Heart right ventricle (tissue), 16 donors: ENCODE measurements at regions not wholly inside any gene's neighbourhood (a gene's known extent, or its start where the extent isn't known, plus 50 kb on each side); places are given as distances from the start of the nearest gene placed in this dataset.

Experiments used
- ATAC-seq, 8 donors: fragments of 200-7000 bp; cut with Tn5 transposase; one replicate each; pipeline ENCODE4 v1.9.1; 2020; ENCODE audit warnings: mild to moderate bottlenecking in 8 of 8, moderate library complexity in 8 of 8, moderate number of reproducible peaks in 1 of 8
- DNase-seq, 2 donors: peaks; one replicate each; pipeline ENCODE4 v3.0.0-alpha.2; 2020
- H3K27ac ChIP-seq, 10 donors: fragments of 200-600 bp; sonication (generic) in 2 of 10; one replicate each; pipeline versions ENCODE4 v1.5.0 to v1.8.0; 2020 to 2022; ENCODE audit warnings: mild to moderate bottlenecking in 3 of 10
- H3K27me3 ChIP-seq, 7 donors: fragments of 200-600 bp; one replicate each; pipeline ENCODE4 v1.8.0; 2021 to 2022; ENCODE audit warnings: mild to moderate bottlenecking in 2 of 7
- H3K36me3 ChIP-seq, 9 donors: fragments of 200-600 bp; sonication (generic) in 1 of 9; one replicate each; pipeline versions ENCODE4 v1.5.0 to v1.8.0; 2020 to 2022; ENCODE audit warnings: mild to moderate bottlenecking in 2 of 9
- H3K4me1 ChIP-seq, 9 donors: fragments of 200-600 bp; sonication (generic) in 1 of 9; one replicate each; pipeline versions ENCODE4 v1.5.0 to v1.8.0; 2020 to 2022; ENCODE audit warnings: mild to moderate bottlenecking in 4 of 9
- H3K4me3 ChIP-seq, 10 donors: fragments of 200-600 bp; sonication (generic) in 2 of 10; one replicate each; pipeline versions ENCODE4 v1.5.0 to v1.8.0; 2020 to 2022; ENCODE audit warnings: mild to moderate bottlenecking in 7 of 10, moderate library complexity in 2 of 10
- H3K9me3 ChIP-seq, 11 donors: fragments of 200-600 bp in 10 of 11; sonication (generic) in 2 of 11; one replicate each; pipeline versions ENCODE4 v1.5.0 to v1.8.0; 2013 to 2022; ENCODE audit warnings: mild to moderate bottlenecking in 2 of 11, control low read depth in 1 of 11, moderate library complexity in 1 of 11
- WGBS, 2 donors: extraction: QIAGEN DNeasy Blood & Tissue Kit; methylation state at CpG; one replicate each; pipeline ENCODE4 v1.1.7; 2013; ENCODE audit warnings: inconsistent platforms in 1 of 2; 5-methylcytosine and 5-hydroxymethylcytosine counted together
- intact Hi-C, 10 donors: fragments of 100-400 bp; cut with DNase I; formaldehyde crosslinking; loops; one replicate each; pipeline versions ENCODE4 v1.11.1 to v1.14.2; 2022
- TF ChIP-seq, protein P1 (sequence below), 9 donors: fragments of 200-600 bp; sonication (generic) in 2 of 9; IDR thresholded peaks; one replicate each; pipeline versions ENCODE4 v1.5.0 to v1.8.0; 2021 to 2022; ENCODE audit warnings: antibody characterized with exemption in 9 of 9, mild to moderate bottlenecking in 5 of 9, moderate library complexity in 1 of 9
- donor health status: Arrhythmogenic right ventricular cardiomyopathy.
- donor health status: ischemic (EF 13 %, LVEDD 7.1; RV severe dilation, severe dysfunction).
- donor health status: healthy with polysubstance abuse.
- donor health status: DM: no; HTN: yes; CAD: no.
- donor health status: DM: no; HTN: no; CAD: no.
- donor health status: ischemic (EF 25% LVEDD 6.9; RV normal size, moderate dysfunction).
- donor health status: ischemic (EF 25% LVEDD 5.7; RV mildly dilated, moderate dysfunction).
- donor health status: healthy.
- donor health status: DM: yes; HTN: yes; CAD: no.
- donor health status: Ischemic cardiomyopathy.
- donor health status: ischemic (EF 35%, LVEDD 5.7; RV mildly dilated, moderate dysfunction).
- donor health status: nonischemic (EF 11% LVEDD 7.7; RV severe dilation, severe dysfunction).
- donor health status: DM: yes; HTN: yes; CAD: no.
- donor health status: PGD.
- donor health status: ischemic (EF 29% LVEDD 5.4; RV normal size, mild dysfunction).
- donor health status: nonischemic (EF 23%, LVEDD 6.1; RV moderate dilation, normal function).

- ATAC-seq, result no peak
- no peak overlapping the region for H3K4me3 ChIP-seq
- TF ChIP-seq, protein P1, sequence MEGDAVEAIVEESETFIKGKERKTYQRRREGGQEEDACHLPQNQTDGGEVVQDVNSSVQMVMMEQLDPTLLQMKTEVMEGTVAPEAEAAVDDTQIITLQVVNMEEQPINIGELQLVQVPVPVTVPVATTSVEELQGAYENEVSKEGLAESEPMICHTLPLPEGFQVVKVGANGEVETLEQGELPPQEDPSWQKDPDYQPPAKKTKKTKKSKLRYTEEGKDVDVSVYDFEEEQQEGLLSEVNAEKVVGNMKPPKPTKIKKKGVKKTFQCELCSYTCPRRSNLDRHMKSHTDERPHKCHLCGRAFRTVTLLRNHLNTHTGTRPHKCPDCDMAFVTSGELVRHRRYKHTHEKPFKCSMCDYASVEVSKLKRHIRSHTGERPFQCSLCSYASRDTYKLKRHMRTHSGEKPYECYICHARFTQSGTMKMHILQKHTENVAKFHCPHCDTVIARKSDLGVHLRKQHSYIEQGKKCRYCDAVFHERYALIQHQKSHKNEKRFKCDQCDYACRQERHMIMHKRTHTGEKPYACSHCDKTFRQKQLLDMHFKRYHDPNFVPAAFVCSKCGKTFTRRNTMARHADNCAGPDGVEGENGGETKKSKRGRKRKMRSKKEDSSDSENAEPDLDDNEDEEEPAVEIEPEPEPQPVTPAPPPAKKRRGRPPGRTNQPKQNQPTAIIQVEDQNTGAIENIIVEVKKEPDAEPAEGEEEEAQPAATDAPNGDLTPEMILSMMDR (IDR thresholded peaks at IDR 0.05), result no peak
- no peak overlapping the region for H3K27ac ChIP-seq
- H3K36me3 ChIP-seq, result no peaks in the 10 kb centered on the region
- 80 to 88% methylated on average over 2 of the region's 2 CpGs for WGBS, 2 donors
- peaks cover 0 to 2% (median 0%) of the 10 kb centered on the region in 11 donors for H3K9me3 ChIP-seq
- H3K4me1 ChIP-seq, result no peaks in the 10 kb centered on the region
- no peak for DNase-seq
- intact Hi-C loops, result no loop called here
- H3K27me3 ChIP-seq, result peaks cover 0 to 11% (median 0%) of the 10 kb centered on the region in 7 donors
Measured at GRCh38 chrX:94721386-94721785, 1047.4 kb downstream of the FAM133A start.

GRCh38 chrX:94722578-94722977 is 1048.6 kb downstream of the FAM133A start:
- no peaks in the 10 kb centered on the region for H3K4me1 ChIP-seq
- H3K9me3 ChIP-seq, result peaks cover 0 to 5% (median 0%) of the 10 kb centered on the region in 11 donors
- intact Hi-C loops, result no loop called here
- ATAC-seq (no peak), DNase-seq (no peak)
- peaks cover 0 to 13% (median 0%) of the 10 kb centered on the region in 7 donors for H3K27me3 ChIP-seq
- no peak overlapping the region for H3K4me3 ChIP-seq
- H3K36me3 ChIP-seq, result no peaks in the 10 kb centered on the region
- H3K27ac ChIP-seq, result no peak overlapping the region
- TF ChIP-seq, protein P1 (IDR thresholded peaks at IDR 0.05), result no peak
- 77 to 81% methylated on average over 3 of the region's 3 CpGs for WGBS, 2 donors

- 84 to 87% methylated on average over 3 of the region's 3 CpGs for WGBS, 2 donors
- TF ChIP-seq, protein P1 (IDR thresholded peaks at IDR 0.05), result no peak
- H3K4me3 ChIP-seq, result no peak overlapping the region
- no peaks in the 10 kb centered on the region for H3K36me3 ChIP-seq
- no peaks in the 10 kb centered on the region for H3K9me3 ChIP-seq
- DNase-seq, result no peak
- no peak overlapping the region for H3K27ac ChIP-seq
- no peaks in the 10 kb centered on the region for H3K4me1 ChIP-seq
- ATAC-seq, result no peak
- H3K27me3 ChIP-seq, result peaks cover 0 to 8% (median 0%) of the 10 kb centered on the region in 7 donors
- intact Hi-C loops, result no loop called here
Measured at GRCh38 chrX:94742772-94743171, 1068.8 kb downstream of the FAM133A start.

DNA sequence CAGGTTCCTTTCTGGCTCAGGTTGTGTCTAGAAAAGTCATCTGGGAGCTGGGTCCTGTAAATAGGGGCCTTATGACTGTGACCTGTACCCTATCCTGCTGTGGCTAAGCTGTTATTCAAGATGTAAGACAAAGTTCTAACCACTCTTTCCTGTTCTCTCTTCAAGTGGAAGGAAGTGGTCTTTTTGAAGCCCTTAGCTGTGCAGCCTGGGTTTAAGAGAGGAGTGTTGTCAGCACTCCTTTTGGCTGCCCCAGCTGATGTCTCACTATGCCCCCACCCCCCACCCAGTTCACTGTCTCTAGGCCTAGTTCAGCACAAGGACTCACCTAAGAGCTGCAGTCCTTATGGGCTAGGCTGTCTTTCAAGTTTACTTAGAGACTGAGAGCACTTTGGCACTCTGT is 1069.5 kb downstream of the FAM133A start:
- H3K27me3 ChIP-seq, result peaks cover 0 to 5% (median 0%) of the 10 kb centered on the region in 7 donors
- no peaks in the 10 kb centered on the region for H3K4me1 ChIP-seq
- no peaks in the 10 kb centered on the region for H3K36me3 ChIP-seq
- H3K27ac ChIP-seq, result no peak overlapping the region
- no peak for ATAC-seq
- no peak overlapping the region for H3K4me3 ChIP-seq
- intact Hi-C loops, result no loop called here
- no peak for DNase-seq
- H3K9me3 ChIP-seq, result no peaks in the 10 kb centered on the region
- TF ChIP-seq, protein P1 (IDR thresholded peaks at IDR 0.05), result no peak
